ENCODE measurements at regions not wholly inside any gene's neighbourhood (a gene's known extent, or its start where the extent isn't known, plus 50 kb on each side); places are given as distances from the start of the nearest gene placed in this dataset.

GRCh38 chr16:87067836-87068761 is 249.1 kb downstream of the C16orf95 start:
- 46 to 65% methylated on average over 33 to 40 of the region's 40 CpGs for WGBS, 2 donors
- DNase-seq: no peak
- H3K4me1 ChIP-seq: no peaks in the 10 kb centered on the region
- H3K27me3 ChIP-seq: no peaks in the 10 kb centered on the region
- intact Hi-C loops (cut with DNase I; ENCODE audit: low total_unique reads): no loop called here
- no peak overlapping the region for H3K4me3 ChIP-seq
- no peaks in the 10 kb centered on the region for H3K9me3 ChIP-seq
- no peak overlapping the region for H3K27ac ChIP-seq
- H3K36me3 ChIP-seq (ENCODE audit: low read depth, missing control alignments): no peaks in the 10 kb centered on the region
- TF ChIP-seq CTCF (IDR thresholded peaks at IDR 0.05): no peak
- TF ChIP-seq POLR2A (IDR thresholded peaks at IDR 0.05): no peak

DNA sequence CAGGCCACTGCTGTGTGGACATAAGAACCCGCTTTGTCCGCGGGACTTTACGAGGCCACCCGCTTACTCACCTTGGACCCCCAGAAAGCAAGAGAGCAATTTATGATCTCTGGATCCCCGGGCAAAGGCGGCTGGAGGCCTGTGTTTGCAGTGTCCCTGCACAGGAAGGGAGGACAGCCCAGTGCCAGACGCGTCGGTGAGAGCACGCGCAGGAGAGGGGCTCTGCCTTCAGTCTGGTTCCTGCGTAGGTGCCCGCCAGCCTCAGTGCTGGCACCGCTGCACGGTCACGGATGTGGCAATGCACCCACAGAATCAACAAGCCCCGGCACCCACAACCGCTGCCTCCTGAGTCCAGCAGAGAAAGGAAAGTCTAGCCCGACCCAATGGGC is 248.4 kb downstream of the C16orf95 start:
- Histone ChIP-seq H3K4me3 (no peak overlapping the region), H3K27ac (no peak overlapping the region), H3K36me3 (ENCODE audit: low read depth, missing control alignments) (no peaks in the 10 kb centered on the region), H3K9me3 (no peaks in the 10 kb centered on the region), H3K27me3 (no peaks in the 10 kb centered on the region), H3K4me1 (no peaks in the 10 kb centered on the region)
- no peak for DNase-seq
- intact Hi-C loops (cut with DNase I; ENCODE audit: low total_unique reads): no loop called here
- 67 to 69% methylated on average over 10 to 20 of the region's 20 CpGs for WGBS, 2 donors
- TF ChIP-seq CTCF (IDR thresholded peaks at IDR 0.05) (no peak), POLR2A (IDR thresholded peaks at IDR 0.05) (no peak)

- 89 to 95% methylated on average over 9 of the region's 9 CpGs for WGBS, 2 donors
Measured at GRCh38 chr16:87070657-87071056, 246.5 kb downstream of the C16orf95 start.

GRCh38 chr16:87072101-87072500 is 245.1 kb downstream of the C16orf95 start:
- no peak overlapping the region for H3K4me3 ChIP-seq
- no peak overlapping the region for H3K27ac ChIP-seq
- no peaks in the 10 kb centered on the region for H3K36me3 ChIP-seq (ENCODE audit: low read depth, missing control alignments)
- WGBS, 2 donors: 89 to 90% methylated on average over 8 of the region's 8 CpGs
- H3K9me3 ChIP-seq: no peaks in the 10 kb centered on the region
- no peak for DNase-seq
- TF ChIP-seq CTCF (IDR thresholded peaks at IDR 0.05) (no peak), POLR2A (IDR thresholded peaks at IDR 0.05) (no peak)
- intact Hi-C loops (cut with DNase I; ENCODE audit: low total_unique reads): no loop called here
- no peaks in the 10 kb centered on the region for H3K27me3 ChIP-seq
- no peaks in the 10 kb centered on the region for H3K4me1 ChIP-seq

More at GRCh38 chr16:87070657-87071056, 246.5 kb downstream of the C16orf95 start:
- no peaks in the 10 kb centered on the region for H3K36me3 ChIP-seq (ENCODE audit: low read depth, missing control alignments)
- no peaks in the 10 kb centered on the region for H3K9me3 ChIP-seq
- H3K27me3 ChIP-seq: no peaks in the 10 kb centered on the region
- H3K27ac ChIP-seq: no peak overlapping the region
- TF ChIP-seq POLR2A (IDR thresholded peaks at IDR 0.05) (no peak), CTCF (IDR thresholded peaks at IDR 0.05) (no peak)
- no peak overlapping the region for H3K4me3 ChIP-seq
- DNase-seq: no peak
- H3K4me1 ChIP-seq: no peaks in the 10 kb centered on the region
- intact Hi-C loops (cut with DNase I; ENCODE audit: low total_unique reads): no loop called here
